GM18508 (cell line): ENCODE measurements at regions not wholly inside any gene's neighbourhood (a gene's known extent, or its start where the extent isn't known, plus 50 kb on each side); places are given as distances from the start of the nearest gene placed in this dataset.
A peak's percentile ranks its signal among the peaks of the same experiment; 100 is the strongest.
"Not testable (repeated sequence)": the region's sequence is repeated elsewhere in the genome, so short reads cannot be mapped to it uniquely, and the experiment has no call there.

Experiments used
- ATAC-seq: cut with Tn5 transposase; IDR thresholded peaks from one replicate; pipeline ENCODE4 v1.9.1; 2021; ENCODE audit warnings: moderate number of reproducible peaks; ENCODE audit not compliant: insufficient read depth, unreplicated experiment

DNA sequence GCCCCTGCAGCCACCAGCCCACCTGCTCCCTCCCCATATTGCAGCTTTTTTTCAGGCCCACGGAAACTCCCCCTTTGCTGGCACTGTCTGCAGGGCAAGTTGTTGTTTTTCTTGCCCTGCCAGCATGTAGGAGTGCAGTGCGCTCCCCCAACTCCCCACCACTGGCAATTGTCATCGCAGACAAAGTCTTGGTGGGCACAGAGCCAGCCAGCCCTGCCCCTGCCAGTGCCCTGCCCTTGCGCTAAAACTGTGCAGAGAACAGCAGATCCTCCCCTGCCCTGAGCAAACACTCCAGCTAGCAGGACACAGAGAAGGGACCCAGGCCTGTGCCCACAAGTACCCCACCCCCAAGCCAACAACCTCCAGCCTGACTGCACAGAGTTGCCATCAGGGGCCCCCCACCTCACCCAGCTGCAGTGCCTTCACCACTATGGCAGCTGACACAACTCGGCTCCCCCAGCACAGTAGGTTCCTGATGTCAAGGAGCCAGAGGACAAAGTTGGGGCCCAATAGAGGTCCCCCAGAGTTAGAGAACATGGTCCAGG lies 158.1 kb upstream of the ARHGAP42 start:
- no peak for ATAC-seq

DNA sequence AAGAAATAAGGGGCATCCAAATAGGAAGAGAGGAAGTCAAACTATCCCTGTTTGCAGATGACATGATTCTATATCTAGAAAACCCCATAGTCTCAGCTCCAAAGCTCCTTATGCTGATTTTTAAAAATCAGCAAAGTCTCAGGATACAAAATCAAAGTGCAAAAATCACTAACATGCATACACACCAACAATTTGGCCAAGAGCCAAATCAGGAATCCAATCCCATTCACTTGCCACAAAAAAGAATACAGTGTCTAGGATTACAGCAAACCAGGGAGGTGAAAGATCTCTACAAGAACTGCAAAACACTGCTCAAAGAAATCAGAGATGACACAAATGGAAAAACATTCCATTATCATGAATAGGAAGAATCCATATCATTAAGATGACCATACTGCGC lies 155.8 kb upstream of the ARHGAP42 start:
- ATAC-seq, result not testable (repeated sequence)

DNA sequence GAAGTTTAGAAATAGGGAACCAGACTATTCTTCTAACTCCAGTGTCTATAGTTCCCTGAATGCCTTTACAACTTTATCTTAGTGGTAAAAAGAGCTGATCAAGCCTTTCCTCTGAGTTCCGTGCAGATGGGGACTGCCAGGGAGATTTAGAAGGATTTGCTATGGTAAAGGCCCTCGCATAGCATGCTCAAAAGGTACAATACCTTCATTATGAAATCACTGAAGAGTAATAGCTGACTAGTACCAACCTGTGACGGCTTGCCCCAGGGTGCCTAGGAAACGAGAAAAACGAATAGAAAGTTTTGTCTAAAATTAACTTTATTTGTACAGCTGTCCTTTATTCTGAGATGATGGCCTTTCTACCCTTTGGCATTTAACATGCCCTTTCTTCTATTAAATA lies 150.1 kb upstream of the ARHGAP42 start:
- no peak for ATAC-seq

DNA sequence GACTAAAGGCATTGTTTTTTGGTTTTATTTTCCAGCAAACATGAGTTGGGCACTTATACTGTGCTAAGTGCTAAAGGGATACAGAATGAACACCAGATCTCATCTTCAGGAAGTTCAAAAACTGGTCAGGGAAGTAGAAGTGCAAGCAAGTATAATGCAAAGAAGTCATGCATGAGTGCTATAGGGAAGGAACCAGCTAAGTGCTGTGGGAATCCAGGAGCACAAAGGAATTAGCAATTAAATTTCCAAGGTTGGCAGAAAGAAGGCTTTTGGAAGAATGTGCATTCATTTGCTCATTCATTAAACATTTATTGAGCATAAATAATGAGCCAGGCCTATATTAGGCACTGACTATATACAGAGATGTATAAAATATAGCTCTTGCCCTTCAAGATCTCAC lies 143.7 kb upstream of the ARHGAP42 start:
- ATAC-seq, result no peak

DNA sequence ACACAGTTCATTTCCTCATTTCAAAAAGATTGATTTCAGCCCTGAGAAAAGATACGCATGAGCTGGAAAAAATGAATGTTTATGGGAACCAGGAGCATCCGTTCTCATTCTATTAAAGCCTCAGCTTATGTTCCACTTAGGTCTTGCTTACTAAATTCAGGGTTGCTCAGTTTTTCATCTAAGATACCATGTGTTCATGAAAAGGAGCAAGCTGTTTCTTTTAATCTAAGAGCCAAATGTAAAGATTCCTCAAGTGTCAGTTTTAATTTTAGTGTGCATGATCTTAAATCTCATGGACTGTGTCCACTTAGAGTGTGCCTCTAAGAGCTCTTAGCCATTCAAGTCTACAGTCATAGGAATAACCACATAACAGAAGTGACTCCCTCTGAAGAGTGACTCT lies 141.5 kb upstream of the ARHGAP42 start:
- no peak for ATAC-seq

DNA sequence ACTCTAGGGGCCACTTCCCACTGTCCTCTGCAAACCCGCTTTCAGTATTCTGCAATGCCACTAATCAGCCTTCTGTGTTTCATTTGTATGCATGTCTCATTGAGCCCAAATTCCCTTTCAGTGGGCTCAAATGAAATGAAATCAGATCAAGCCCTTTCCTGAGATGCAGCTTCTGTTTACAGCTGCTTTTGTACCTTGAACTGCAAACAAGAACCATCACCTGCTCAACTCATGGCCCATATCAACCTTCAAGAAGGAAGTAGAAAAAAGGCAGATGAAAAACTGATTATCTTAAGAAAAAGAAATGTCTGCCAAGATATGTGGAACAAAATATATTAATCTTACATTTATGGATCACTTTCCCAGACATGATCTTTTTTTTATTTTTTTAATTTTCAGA lies 141.1 kb upstream of the ARHGAP42 start:
- no peak for ATAC-seq

DNA sequence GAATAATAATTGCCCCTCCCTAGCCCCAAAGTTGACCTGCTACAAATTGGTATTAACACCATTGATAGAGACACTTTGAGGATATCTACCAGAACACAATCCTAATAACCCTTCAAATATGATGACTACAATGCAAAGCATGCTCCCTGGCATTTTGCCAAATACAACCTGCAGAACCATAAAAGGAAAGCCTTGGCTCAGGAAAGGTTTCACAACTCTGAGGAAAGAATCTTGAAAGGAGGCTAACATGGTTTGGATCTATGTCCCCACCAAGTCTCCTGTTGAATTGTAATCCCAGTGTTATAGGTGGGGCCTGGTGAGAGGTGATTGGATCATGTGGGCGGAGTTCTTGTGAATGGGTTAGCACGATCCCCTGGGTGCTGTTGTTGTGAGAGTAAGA lies 140.4 kb upstream of the ARHGAP42 start:
- ATAC-seq, result no peak

DNA sequence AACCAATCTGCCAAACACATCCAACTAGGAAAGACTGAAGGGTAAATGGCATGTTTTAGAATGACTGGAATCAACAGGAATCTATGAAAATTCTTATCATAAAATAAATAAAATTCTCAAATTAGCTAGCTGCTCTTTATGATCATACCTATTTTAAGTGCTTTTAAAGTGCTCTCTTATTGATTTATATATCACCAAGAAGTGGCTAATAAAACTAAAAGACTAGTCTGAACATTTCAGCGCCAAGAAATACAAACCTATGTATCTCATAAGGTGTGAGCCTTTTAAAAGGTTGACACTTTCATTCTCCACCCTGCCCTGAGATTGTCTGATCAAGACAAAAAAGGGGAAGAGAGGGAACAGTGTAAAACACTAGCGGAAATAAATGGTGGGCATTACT lies 136.8 kb upstream of the ARHGAP42 start:
- ATAC-seq, result no peak

DNA sequence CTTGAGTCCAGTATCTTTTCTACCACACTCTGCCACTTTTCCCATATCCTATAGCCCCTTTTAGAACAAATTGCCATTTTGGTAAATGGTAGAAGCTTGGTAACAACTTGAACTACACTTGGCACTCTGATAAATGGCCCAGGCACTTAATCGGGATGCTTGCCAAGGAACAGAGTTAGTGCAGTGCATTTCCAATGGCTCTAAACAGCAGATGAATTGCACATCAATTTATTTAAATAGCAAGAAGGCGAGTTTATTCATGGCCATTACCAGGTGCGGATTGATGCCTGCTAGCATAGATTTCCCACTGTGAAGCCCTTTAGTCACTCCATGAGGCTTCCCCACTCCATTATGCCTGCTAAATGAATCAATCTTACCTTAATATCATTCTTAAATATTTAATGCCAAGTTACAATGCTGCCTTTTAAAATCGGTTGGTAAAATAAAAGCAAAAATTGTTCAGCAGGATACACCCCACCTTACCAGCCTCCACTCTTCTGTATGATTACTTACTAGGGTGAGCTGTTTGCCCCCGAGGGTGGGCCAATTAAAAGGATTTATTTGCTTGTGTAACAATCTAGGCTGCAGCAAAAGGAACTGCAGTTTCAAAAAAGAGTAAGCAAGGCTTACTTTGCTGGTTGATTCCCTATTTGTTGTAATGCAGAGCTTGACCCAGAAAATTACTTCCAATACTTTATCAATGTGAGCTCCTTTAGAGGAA lies 136.0 kb upstream of the ARHGAP42 start:
- no peak for ATAC-seq

DNA sequence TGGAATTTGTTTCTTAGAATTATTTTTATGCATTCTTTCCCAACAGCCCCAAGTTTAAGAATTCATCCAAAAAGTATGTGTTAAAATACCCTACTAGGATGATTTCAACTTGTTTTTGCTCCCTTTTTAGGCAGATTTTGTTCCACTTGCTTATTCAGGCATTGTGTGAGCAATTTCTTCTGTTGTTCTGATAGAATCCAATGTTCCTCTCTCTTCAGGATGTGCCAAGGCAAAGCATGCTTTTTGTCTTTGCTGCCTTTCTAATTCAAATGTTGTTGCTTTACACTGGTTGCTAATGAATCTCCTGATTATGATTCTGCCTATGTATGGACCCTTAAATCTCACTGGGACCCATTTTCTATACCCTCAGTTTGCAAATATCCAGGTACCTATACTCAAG lies 131.2 kb upstream of the ARHGAP42 start:
- no peak for ATAC-seq

DNA sequence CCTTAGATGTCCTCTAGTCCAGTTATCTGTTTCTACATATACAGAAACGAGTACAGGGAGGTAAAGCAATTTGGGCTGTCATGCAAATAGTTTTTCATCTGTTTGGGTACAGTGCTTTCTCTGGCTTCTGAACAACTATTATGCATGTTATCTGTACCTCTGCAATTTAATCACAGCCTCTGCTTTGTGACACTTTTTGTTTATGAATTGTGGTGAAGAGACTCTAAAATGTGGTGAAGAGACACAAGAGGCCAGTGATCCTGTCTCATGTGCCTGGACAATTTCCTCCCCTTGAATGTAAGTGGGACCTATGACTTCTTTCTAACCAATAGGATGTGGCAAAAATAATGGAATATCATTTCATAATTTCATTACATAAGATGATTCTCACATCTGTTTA lies 130.3 kb upstream of the ARHGAP42 start:
- ATAC-seq, result no peak

DNA sequence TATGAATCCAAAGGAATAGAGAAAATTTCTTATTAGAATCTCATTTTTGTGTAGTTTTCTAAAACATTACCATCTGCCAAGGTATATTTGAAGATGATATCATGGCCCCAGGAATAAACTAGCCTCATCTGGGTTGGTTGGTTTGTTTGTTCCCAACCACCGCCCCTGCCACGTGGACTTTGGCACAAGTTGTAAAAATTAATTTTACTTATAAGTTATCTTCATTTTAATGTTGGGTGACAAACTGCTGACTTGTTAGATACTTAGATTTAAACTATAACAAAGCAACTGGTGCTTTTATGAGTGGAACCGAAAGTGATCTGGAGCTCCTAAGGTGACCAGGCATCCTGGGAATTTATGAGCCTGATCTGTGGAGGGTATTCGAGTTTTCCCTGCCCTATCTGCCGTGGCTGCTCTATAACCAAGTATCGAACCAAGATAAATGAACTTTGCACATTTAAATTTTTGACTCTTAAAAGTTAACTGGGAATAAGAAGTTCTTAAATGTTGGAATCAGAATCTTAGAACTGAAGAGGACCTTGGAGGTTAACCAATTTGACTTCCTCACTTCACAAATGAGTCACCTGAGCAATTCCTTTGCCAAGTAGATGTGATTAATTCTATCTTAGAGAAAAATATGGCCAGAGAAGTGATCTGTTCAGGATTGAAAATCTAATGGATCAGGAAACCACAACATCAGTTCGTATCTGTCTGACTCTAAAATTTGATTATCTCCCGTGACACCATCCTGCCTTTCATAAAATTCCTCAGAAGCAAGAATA lies 129.1 kb upstream of the ARHGAP42 start:
- no peak for ATAC-seq

DNA sequence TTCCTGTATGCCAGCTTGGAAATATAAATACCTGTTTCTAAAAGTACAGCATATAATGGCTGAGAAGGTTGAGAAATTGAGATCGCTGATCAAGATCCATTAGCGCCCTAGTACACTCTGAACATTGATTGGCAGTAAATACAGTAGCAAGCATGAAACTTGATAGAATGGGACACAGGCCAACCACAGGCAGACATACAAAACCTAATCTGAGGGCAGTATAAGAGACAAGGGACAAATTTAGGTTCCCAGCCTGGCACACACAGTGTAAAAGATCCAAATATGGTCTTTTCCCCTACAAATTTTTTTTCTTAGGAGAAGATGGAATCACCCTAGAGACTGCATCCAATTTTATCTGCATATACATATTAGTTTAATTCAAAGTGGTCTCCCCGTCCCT lies 126.5 kb upstream of the ARHGAP42 start:
- ATAC-seq, result no peak

DNA sequence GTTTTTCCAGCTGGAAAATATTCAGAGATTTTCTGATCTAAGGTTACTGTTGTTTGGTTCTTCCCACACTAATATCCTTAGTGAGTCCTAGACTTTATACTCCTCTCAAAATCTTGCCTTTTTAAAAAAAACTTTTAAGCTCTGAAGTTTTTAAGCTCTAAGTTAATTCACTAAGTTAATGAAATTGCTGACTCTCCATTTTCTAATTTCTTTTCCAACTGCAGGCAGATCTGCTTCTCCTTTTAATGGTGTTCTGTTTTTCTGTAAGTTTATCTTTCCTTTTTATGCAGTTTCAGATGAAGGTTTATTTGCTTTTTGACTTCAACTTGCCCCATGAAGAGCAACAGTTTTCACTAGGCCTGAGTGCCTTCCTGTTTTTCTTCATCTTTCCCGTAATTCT lies 125.8 kb upstream of the ARHGAP42 start:
- no peak for ATAC-seq

DNA sequence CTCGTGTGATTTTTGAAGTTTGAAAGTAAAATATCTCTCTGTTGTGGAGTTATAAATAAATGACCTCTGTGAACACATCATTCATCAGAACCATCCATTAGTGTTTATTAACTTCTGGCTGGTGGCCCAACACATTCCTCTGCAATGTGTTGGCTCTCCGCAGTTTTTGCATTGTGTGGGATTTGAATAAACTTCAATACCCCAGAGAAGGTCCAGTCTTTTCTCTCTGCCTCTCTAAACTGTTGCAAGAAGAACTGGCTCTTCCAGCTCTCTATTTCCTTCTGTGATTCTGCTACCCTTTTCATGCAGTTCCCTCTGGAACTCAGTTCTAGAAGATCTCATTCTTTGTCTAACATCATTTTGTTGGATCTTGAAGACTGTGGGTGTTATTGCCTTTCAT lies 125.0 kb upstream of the ARHGAP42 start:
- ATAC-seq, result no peak

DNA sequence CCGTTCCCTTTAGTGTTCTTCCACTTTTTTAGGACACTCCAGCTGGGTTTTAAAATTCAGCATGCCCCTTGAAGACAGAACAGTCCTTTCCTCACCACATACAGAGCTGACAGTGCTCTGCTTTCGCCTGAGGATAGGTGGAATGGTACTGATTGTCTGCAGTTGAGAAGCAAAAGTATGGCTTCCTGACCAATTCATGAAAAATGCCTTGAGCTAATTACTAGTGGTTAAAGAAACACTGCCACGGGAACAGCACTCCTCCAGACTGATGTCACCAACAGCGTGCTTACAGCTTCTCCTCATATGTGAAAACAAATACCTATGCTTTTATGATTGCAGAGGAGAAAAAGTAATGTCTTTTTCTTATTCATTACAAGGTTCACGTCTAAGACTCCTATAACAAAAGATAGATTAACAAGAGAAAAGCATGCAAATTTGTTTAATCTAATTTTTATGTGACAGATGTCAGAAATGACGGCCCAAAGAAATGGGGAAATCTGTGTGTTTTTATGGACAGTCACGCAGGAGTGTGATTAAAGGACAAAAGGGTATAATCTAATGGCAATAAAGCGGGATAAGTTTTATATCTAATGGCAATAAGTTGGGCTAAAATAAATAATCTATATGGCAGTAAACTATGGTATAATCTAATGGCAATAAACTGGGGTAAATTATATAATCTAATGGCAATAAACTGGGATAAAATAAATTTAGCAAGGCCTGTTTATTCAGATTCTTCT lies 123.4 kb upstream of the ARHGAP42 start:
- no peak for ATAC-seq

DNA sequence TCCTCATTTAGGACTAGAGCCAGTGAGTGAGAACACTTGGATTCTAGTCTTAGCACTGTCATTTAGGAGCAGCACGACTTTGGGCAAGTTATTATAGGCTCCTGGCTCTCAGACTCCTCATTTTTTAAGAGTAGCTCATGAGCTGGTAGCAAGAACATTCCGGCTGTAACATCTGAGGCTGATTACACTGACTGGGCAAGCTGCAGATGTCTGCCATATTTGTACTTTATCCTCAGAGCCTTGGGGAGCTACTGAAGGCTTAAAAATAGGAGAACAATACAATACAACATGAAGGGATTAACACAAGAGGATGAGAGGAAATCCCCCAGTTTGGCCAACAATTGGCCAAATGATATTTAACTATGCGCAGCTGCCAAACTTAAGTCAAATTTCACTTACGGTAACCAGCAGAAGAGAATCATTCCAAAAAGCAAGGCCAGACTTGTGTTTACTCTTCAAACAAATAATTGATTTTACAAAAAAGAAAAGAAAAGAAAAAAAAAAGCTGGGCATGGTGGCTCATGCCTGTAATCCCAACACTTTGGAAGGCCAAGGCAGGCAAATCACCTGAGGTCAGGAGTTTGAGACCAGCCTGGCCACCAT lies 113.1 kb upstream of the ARHGAP42 start:
- ATAC-seq, result no peak

DNA sequence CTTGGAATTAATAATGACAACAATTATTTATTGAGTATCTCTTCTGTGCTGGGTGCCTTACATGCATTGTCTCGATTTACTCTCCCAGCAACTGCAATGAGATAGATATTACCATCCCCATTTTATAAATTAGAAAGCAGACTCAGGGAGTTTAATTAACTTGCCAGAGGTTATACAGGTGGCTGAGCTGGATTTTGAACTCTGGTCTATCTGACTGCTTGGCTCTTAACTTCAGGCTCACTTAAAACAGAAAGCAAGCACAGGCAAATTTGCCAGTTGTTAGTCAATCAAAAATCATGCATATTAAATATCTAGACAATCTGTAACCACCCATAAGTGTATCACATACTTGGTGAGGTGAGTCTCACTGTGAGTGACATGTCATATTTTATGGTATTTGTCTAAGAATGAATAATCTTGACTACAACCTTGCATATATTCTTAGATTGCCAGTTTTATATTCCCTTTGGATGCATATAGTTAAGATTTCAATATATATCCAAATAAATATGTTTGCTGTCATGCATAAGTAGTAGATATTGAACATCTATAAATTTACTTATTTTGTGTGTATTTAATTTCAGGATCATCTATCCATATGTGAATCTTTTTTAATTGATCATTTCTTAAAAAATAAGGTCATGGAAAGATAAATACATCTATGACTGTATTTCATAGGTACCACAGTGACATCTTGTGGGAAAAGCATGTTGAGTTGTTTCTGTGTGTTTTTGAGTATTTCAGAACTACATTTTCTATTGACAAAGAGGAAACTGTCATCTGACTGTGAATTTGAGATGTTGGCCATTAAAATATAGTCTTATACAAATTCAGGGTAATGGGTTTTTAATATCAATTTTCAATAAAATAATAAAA lies 112.0 kb upstream of the ARHGAP42 start:
- ATAC-seq, result no peak

DNA sequence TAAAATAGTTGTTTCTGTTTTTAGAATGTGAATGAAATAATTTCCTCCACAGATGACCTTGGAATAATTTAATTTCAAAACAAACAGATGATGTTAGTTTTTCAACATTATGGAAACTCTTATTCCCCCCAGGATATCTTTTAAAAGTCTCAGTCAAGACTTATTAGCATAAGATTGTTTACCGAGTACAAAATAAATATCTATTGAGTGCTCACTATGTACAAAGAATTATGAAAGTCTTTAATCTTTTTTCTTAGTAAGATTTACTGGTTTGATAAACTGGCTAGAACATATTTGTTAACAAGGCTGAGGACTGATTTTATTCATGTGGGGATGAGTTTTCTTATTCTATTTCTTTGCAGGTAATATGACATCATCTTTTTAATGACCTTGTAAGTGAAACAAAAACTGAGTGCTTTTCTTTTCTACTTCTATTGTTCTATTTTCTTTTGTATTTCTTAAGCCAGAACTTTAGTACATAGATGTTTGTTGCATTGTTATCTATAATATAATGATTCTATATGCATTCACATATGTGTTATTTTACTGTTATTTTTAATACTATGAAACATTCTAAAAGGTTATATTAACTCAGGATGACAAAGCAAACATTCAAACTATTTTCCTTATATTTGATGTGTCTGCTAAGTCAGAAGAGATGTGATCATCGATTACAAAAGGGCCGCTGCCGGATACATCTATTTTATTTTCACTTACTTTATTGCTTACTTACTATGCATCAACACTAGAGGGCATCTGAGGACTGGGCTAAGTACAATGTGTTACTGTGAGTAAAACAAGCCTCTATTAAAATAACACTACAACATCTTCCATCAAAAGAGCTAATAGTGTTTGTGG lies 111.0 kb upstream of the ARHGAP42 start:
- peak; percentile 85 for ATAC-seq
